Upper lobe of left lung (tissue), 6 donors: ENCODE measurements at regions not wholly inside any gene's neighbourhood (a gene's known extent, or its start where the extent isn't known, plus 50 kb on each side); places are given as distances from the start of the nearest gene placed in this dataset.

ENCODE experiments used
- ATAC-seq, 2 donors: fragments of 200-7000 bp; cut with Tn5 transposase; one replicate each; pipeline ENCODE4 v1.9.1; 2022; ENCODE audit warnings: mild to moderate bottlenecking in 2 of 2, moderate library complexity in 2 of 2; ENCODE audit not compliant: low FRiP score in 2 of 2
- DNase-seq, 2 donors: peaks; one replicate each; pipeline ENCODE4 v3.0.0-alpha.2; 2019 to 2020
- H3K27ac ChIP-seq, 4 donors: fragments of 200-600 bp; sonication (generic); one replicate each; pipeline ENCODE4 v1.5.1; 2016 to 2019
- H3K27me3 ChIP-seq, 4 donors: fragments of 200-600 bp; sonication (generic); one replicate each; pipeline ENCODE4 v1.5.1; 2017 to 2019
- H3K36me3 ChIP-seq, 4 donors: fragments of 200-600 bp; sonication (generic); one replicate each; pipeline ENCODE4 v1.5.1; 2016 to 2019
- H3K4me1 ChIP-seq, 4 donors: fragments of 200-600 bp; sonication (generic); one replicate each; pipeline ENCODE4 v1.5.1; 2018 to 2019
- H3K4me3 ChIP-seq, 4 donors: fragments of 200-600 bp; sonication (generic); one replicate each; pipeline ENCODE4 v1.5.1; 2017 to 2019; ENCODE audit warnings: mild to moderate bottlenecking in 2 of 4, moderate library complexity in 1 of 4
- H3K9me3 ChIP-seq, 4 donors: fragments of 200-600 bp; sonication (generic); one replicate each; pipeline ENCODE4 v1.5.1; 2018 to 2019
- EP300 ChIP-seq, 4 donors: sonication (generic); formaldehyde crosslinking; IDR thresholded peaks; one replicate each; pipeline ENCODE4 v1.5.1; 2017; ENCODE audit warnings: antibody characterized with exemption in 4 of 4, control low read depth in 2 of 4
- POLR2A ChIP-seq, 4 donors: fragments of 450-650 bp; IDR thresholded peaks; one replicate each; pipeline ENCODE4 v1.5.1; 2016 to 2017; ENCODE audit warnings: antibody characterized with exemption in 4 of 4, mild to moderate bottlenecking in 2 of 4
- POLR2AphosphoS5 ChIP-seq, 2 donors: sonication (generic); formaldehyde crosslinking; IDR thresholded peaks; one replicate each; pipeline ENCODE4 v1.5.1; 2017; ENCODE audit warnings: antibody characterized with exemption in 2 of 2
- WGBS, 2 donors: methylation state at CpG; one replicate each; pipeline ENCODE4 v1.1.5; 2017 to 2018; 5-methylcytosine and 5-hydroxymethylcytosine counted together
- TF ChIP-seq, protein P1 (sequence below), 6 experiments: fragments of 450-650 bp in 4 of 6; fragments of 200-600 bp in 2 of 6; sonication (generic) in 2 of 6; IDR thresholded peaks; one replicate each; pipeline ENCODE4 v1.5.1; 2016 to 2019; ENCODE audit warnings: antibody characterized with exemption in 6 of 6
- donor health status: DM: no; HTN: no; CAD: no; lungs with moderate emphysema.
- donor health status: DM: no; HTN: yes; CAD: no; lungs with severe emphysema.

DNA sequence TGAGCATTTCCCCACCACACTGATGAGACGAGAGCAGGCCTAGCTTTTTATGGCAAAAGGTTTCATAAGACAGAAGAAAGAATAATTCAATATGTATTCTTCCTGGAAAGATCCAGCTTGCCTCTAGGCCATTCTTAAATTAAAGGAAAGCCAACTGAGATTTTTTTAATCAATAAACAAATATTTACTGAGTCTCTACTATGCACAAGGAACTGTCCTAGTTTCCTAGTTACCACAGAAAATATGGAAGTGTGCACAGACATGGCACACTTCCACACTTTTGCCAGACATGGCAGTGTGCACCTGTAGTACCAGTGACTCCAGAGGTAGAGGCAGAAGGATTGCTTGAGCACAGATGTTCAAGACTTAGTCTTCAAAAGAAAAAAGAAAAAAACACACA is 281.0 kb downstream of the CETN3 start:
- Histone ChIP-seq H3K4me3 (no peak overlapping the region), H3K27ac (no peak overlapping the region), H3K36me3 (no peaks in the 10 kb centered on the region), H3K9me3 (no peaks in the 10 kb centered on the region), H3K27me3 (no peaks in the 10 kb centered on the region), H3K4me1 (no peaks in the 10 kb centered on the region)
- TF ChIP-seq EP300 (IDR thresholded peaks at IDR 0.05) = no peak
- TF ChIP-seq, protein P1, sequence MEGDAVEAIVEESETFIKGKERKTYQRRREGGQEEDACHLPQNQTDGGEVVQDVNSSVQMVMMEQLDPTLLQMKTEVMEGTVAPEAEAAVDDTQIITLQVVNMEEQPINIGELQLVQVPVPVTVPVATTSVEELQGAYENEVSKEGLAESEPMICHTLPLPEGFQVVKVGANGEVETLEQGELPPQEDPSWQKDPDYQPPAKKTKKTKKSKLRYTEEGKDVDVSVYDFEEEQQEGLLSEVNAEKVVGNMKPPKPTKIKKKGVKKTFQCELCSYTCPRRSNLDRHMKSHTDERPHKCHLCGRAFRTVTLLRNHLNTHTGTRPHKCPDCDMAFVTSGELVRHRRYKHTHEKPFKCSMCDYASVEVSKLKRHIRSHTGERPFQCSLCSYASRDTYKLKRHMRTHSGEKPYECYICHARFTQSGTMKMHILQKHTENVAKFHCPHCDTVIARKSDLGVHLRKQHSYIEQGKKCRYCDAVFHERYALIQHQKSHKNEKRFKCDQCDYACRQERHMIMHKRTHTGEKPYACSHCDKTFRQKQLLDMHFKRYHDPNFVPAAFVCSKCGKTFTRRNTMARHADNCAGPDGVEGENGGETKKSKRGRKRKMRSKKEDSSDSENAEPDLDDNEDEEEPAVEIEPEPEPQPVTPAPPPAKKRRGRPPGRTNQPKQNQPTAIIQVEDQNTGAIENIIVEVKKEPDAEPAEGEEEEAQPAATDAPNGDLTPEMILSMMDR (IDR thresholded peaks at IDR 0.05) = no peak
- TF ChIP-seq POLR2AphosphoS5 (IDR thresholded peaks at IDR 0.05) = no peak
- no peak for TF ChIP-seq POLR2A (IDR thresholded peaks at IDR 0.05)
- DNase-seq (no peak), ATAC-seq (no peak)
- WGBS, 2 donors = 83 to 88% methylated on average over 1 of the region's 1 CpG

DNA sequence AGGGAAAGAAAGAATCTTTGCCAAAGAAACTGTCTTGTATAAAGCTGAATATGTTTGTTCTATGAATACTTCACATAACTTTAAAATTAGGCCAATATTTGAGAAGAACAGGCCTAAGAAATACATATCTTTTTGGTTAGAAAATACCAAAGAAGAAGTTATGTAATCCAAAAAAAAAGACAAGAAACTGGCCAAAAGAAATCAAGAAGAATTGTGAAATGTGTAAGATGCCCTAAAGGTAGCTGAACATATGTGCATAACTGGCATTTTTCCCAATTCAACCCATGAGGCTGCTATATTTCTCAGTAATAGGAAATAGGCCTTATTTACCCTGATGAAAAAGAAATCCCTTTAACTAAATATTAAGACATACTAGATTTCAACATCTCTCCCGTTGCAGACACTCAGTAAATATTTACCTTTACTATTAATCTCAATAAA is 290.0 kb downstream of the CETN3 start:
- no peak for ATAC-seq
- WGBS, 2 donors = 9 to 14% methylated on average over 1 of the region's 1 CpG
- TF ChIP-seq POLR2A (IDR thresholded peaks at IDR 0.05) = no peak
- TF ChIP-seq, protein P1 (IDR thresholded peaks at IDR 0.05) = no peak
- TF ChIP-seq POLR2AphosphoS5 (IDR thresholded peaks at IDR 0.05) = no peak
- TF ChIP-seq EP300 (IDR thresholded peaks at IDR 0.05) = no peak
- peaks cover 0 to 9% (median 1%) of the 10 kb centered on the region in 4 donors for H3K4me1 ChIP-seq
- H3K9me3 ChIP-seq = no peaks in the 10 kb centered on the region
- H3K4me3 ChIP-seq = no peak overlapping the region
- no peak overlapping the region for H3K27ac ChIP-seq
- H3K36me3 ChIP-seq = no peaks in the 10 kb centered on the region
- H3K27me3 ChIP-seq = no peaks in the 10 kb centered on the region
- no peak for DNase-seq

DNA sequence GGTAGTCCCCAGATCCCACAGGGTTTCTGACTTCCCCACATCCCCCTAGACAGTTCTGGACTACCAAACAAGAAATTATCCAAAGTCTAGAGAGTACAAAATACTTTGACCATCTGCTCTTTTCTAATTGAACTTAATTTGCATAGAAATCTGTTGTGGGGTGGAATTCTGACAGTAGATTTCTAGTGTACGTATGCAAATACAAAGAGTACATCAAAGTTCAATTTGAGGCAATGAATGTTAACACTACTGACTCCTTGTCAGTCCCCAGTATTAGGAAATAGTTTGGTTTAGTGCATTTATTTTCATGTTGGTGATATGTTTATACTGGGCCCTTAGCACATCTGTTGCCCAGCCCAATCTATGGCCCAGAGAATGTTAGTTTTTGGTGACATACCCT is 292.6 kb downstream of the CETN3 start:
- Histone ChIP-seq H3K9me3 (no peaks in the 10 kb centered on the region), H3K4me1 (peaks cover 0 to 6% (median 1%) of the 10 kb centered on the region in 4 donors), H3K27me3 (no peaks in the 10 kb centered on the region), H3K27ac (no peak overlapping the region), H3K36me3 (no peaks in the 10 kb centered on the region), H3K4me3 (no peak overlapping the region)
- TF ChIP-seq POLR2A (IDR thresholded peaks at IDR 0.05) = no peak
- no peak for TF ChIP-seq POLR2AphosphoS5 (IDR thresholded peaks at IDR 0.05)
- TF ChIP-seq, protein P1 (IDR thresholded peaks at IDR 0.05) = no peak
- no peak for TF ChIP-seq EP300 (IDR thresholded peaks at IDR 0.05)
- WGBS, 2 donors = 95 to 100% methylated on average over 1 of the region's 1 CpG
- DNase-seq (no peak), ATAC-seq (no peak)

DNA sequence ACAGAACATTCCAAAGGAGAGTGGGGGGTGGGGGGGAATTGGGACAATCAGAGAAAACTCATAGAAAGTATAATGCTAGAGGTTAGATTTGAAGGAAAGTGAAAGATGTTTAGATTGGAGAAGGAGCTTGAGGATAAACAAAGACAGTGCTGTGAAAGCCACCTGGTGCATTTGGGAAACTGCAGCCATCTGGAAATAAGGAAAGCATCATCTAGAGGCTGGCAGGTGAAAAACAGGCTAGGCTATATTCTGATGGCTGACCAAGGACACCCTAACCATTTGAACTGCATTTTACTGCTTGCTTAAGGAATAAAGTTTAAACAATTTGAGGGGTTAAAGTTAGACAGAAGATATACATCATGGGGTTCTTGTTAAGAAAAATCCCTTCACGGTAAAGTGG is 296.4 kb downstream of the CETN3 start:
- WGBS, 2 donors = 83 to 96% methylated on average over 1 of the region's 1 CpG

More for the DNA sequence above, 296.4 kb downstream of the CETN3 start:
- TF ChIP-seq POLR2A (IDR thresholded peaks at IDR 0.05) = no peak
- TF ChIP-seq POLR2AphosphoS5 (IDR thresholded peaks at IDR 0.05) = no peak
- no peak for TF ChIP-seq EP300 (IDR thresholded peaks at IDR 0.05)
- TF ChIP-seq, protein P1 (IDR thresholded peaks at IDR 0.05) = no peak
- H3K9me3 ChIP-seq = no peaks in the 10 kb centered on the region
- no peaks in the 10 kb centered on the region for H3K27me3 ChIP-seq
- H3K36me3 ChIP-seq = no peaks in the 10 kb centered on the region
- no peak overlapping the region for H3K27ac ChIP-seq
- H3K4me1 ChIP-seq = no peaks in the 10 kb centered on the region
- ATAC-seq (no peak), DNase-seq (no peak)
- no peak overlapping the region for H3K4me3 ChIP-seq
